Medulla oblongata (tissue), 1 donor: ENCODE measurements at regions not wholly inside any gene's neighbourhood (a gene's known extent, or its start where the extent isn't known, plus 50 kb on each side); places are given as distances from the start of the nearest gene placed in this dataset.
"Not testable (repeated sequence)": the region's sequence is repeated elsewhere in the genome, so short reads cannot be mapped to it uniquely, and the experiment has no call there.

Source experiments
- DNase-seq: peaks from one replicate; pipeline ENCODE4 v3.0.0-alpha.2; 2015; ENCODE audit errors: extremely low spot score

GRCh38 chr4:127521463-127521862, 111.3 kb upstream of the INTU start:
- no peak for DNase-seq

DNA sequence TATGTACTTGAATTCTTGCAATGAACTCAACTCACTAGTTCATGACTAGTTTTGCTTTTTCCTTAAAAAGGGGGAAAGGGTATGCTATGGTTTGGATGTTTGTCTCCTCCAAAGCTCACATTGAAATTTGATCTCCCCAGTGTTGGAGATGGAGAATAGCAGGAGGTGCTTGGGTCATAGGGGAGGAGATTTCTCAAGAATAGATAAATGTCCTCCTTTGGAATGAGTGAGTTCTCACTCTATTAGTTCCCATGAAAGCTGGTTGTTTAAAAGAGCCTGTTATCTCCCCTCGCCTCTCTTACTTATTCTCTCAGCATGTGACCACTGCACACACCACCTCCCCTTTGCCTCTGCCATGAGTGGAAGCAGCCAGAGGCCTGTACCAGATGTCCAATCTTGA, 109.4 kb upstream of the INTU start:
- DNase-seq: no peak

- no peak for DNase-seq
Measured at GRCh38 chr4:127525608-127526007, 107.1 kb upstream of the INTU start.

- no peak for DNase-seq
Measured at GRCh38 chr4:127528302-127528701, 104.5 kb upstream of the INTU start.

DNA sequence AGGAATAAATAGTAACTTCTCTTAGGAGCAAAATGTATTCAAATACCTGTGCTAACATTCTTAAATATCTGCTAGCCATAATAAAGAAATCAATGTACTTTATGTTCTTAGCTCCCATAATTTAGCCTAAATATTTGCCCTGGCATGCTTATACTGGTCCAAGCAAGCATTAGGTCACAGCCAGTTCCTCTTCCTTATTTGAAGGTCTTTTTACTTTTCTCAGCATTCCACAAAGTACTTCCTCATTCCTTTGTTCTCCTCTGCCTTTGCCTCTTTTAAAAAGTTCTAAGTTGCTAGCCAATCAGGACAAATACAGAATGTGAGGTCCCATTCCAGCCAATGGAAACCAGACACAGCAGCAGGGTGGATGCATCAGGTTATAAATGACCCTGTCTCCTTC, 102.9 kb upstream of the INTU start:
- not testable (repeated sequence) for DNase-seq

DNA sequence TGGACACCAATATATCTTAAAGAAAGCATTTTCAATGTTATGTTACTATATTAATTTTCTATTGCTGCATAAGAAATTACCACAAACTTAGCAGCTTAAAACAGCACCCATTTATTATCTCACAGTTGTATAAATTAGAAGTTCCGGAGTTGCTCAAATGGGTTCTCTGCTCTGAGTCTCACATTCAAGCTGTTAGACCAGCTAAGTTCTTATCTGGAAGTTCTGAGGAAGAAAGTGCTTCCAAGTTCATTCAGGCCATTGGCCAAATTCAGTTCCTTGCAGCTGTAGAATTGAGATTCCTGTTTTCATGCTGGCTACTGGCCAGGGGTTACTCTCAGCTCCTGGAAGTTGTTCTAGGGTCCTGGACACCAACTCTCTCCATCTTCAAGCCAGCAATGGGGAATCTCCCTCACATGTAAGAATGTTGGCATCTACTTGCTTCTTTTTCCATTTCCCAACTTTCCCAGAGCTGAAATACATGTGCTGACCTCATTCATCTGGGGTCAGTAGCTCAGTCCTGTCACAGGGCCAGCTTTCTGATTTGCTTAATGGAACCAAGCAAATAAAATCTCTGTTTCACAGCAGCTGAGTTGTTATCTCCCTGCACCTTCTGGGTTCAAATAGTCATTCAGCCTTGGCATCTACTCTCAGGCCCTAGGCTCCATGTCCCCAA, 99.6 kb upstream of the INTU start:
- DNase-seq: peak; percentile 4

- no peak for DNase-seq
Measured at GRCh38 chr4:127534041-127534825, 98.5 kb upstream of the INTU start.

GRCh38 chr4:127538016-127538415, 94.7 kb upstream of the INTU start:
- DNase-seq: no peak

DNA sequence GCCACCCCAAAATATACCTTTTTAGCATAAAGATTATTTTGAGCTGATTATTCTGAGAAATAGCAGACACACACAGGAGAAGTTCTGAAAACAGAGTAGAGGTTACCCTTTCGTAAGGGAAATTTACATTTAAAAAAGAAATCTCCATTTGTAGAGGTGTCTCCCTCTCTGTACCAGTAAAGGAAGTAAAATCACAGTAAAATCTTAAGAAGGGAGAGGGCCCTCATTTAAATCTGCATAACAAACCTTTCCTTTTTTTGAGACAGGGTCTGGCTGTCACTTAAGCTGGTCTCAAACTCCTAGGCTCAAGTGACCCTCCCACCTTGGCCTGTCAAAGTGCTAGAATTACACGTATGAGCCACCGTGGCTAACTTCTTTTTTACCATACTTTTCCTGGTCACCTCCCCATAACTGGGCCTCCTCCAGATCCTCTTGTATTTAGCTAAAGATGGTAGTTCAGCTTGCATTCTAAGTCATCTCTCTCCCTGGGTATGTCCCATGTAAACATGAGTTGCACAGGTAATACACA, 92.2 kb upstream of the INTU start:
- DNase-seq: no peak

DNA sequence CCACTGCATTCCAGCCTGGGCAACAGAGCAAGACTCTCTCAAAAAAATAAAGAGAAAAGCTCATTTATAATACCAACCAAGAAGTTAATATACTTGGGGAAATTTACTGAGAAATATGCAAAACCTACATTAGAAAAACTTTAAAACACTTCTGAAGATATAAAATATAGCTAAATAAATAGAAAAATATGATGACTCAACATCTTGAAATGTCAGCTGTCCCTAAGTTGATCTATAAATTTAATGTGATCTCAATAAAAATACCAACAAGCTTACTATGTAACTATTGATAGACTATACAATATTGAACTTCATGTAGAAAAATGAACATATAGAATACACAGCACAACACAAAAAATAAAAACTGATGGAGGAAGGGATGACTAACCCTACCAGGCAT, 87.5 kb upstream of the INTU start:
- no peak for DNase-seq

DNA sequence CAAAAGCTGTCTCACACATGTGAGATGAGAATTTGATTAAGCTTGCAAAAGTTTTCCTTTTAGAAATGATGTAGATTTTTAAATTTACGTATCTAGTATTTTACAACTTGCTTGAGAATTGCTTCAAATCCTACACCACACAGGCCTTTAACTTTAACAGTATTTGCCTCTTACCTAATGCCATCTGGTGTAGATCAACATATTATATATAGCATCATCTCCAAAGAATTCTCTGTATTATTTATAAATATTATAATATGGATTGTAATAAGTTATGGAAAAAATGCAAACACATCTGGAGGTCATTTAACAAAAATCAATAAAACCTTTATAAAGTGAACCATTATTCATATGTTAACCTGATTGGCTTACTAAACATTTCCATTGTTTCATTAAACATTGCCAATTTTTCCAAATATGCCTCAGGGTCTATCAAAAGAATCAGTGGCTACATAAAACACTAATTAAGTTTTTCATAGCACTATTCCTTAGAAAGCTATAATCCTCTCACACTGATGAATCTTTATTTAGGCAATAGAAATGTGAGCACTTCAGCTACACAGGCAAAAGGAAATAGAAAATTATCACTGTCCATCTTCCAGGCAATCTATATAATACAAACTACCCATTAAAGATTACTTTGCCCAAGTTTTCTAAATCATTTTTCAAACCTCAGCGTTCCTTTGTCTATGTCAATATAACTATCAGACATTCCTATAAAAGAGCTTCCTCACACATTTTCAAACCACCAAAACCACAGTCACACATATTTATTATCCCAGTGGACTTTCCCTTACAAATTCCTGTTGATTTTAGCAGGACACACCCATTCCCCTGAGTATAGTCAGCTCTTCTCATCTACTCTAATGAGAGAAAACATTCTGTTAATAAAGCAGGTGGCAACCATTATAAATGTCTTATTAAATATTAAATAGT, 83.5 kb upstream of the INTU start:
- no peak for DNase-seq

- DNase-seq: no peak
Measured at GRCh38 chr4:127555106-127555505, 77.7 kb upstream of the INTU start.

- DNase-seq: no peak
Measured at GRCh38 chr4:127558088-127558487, 74.7 kb upstream of the INTU start.

GRCh38 chr4:127558489-127559407, 74.0 kb upstream of the INTU start:
- DNase-seq: no peak

- DNase-seq: no peak
Measured at GRCh38 chr4:127559981-127560380, 72.8 kb upstream of the INTU start.

GRCh38 chr4:127560755-127561154, 72.0 kb upstream of the INTU start:
- no peak for DNase-seq

DNA sequence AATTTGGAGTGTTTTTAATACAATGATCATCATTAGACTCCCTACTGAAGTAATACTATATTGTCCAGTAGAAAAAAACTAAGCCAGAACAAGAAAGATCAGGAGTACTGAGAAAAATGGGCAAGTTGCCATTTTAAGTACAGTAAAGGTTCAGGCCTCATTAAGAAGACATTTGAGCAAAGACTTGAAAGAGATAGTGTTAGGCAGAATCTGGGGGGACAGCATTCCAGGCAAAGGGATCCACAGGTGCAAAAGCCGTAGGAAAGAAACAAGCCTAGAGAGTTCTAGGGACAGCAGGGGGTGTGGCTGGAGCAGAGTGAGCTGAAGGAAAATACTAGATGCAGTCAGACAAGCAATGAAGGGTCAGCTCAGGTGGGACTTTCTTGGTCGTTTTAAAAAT, 58.1 kb upstream of the INTU start:
- no peak for DNase-seq

- DNase-seq: no peak
Measured at GRCh38 chr4:127575888-127576287, 56.9 kb upstream of the INTU start.

DNA sequence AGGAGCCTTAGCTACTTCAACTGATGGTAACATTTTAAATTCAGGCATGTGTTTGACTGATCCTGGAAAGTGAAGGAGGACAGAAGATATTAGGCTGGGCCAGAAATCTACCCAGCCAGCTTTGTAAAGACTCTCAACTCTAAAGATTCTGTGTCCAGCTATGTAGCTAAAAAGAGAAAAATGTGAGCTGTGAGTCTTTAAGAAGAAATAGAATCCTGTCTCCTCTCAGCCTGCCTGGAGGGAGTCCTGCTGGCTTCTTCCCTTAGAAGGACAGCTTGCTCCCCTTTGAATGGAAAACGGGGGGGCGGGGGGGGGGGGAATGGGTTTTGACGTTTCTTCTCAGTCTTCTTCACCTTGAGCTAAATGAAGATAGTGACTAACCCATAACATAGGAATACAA, 54.3 kb upstream of the INTU start:
- no peak for DNase-seq

GRCh38 chr4:127578967-127579366, 53.8 kb upstream of the INTU start:
- no peak for DNase-seq

- DNase-seq: no peak
Measured at GRCh38 chr4:127579821-127580220, 52.9 kb upstream of the INTU start.
